ENCODE measurements at regions not wholly inside any gene's neighbourhood (a gene's known extent, or its start where the extent isn't known, plus 50 kb on each side); places are given as distances from the start of the nearest gene placed in this dataset.

GRCh38 chrX:9189286-9189685, 155.4 kb upstream of the FAM9B start:
- H3K27ac ChIP-seq, result no peak overlapping the region
- no peaks in the 10 kb centered on the region for H3K36me3 ChIP-seq (ENCODE audit: insufficient read depth in 1 of 2, low read depth in 1 of 2)
- 48 to 67% (median 61%) methylated on average over 9 of the region's 9 CpGs for WGBS, 3 donors
- peaks cover 0 to 9% (median 2%) of the 10 kb centered on the region in 3 donors for H3K27me3 ChIP-seq (ENCODE audit: insufficient read depth in 3 of 3, low read length in 2 of 3)
- ATAC-seq, result no peak
- intact Hi-C loops (cut with DNase I), result no loop called here
- H3K4me1 ChIP-seq, result no peaks in the 10 kb centered on the region
- no peak for DNase-seq
- no peak overlapping the region for H3K4me3 ChIP-seq
- TF ChIP-seq, protein P1, sequence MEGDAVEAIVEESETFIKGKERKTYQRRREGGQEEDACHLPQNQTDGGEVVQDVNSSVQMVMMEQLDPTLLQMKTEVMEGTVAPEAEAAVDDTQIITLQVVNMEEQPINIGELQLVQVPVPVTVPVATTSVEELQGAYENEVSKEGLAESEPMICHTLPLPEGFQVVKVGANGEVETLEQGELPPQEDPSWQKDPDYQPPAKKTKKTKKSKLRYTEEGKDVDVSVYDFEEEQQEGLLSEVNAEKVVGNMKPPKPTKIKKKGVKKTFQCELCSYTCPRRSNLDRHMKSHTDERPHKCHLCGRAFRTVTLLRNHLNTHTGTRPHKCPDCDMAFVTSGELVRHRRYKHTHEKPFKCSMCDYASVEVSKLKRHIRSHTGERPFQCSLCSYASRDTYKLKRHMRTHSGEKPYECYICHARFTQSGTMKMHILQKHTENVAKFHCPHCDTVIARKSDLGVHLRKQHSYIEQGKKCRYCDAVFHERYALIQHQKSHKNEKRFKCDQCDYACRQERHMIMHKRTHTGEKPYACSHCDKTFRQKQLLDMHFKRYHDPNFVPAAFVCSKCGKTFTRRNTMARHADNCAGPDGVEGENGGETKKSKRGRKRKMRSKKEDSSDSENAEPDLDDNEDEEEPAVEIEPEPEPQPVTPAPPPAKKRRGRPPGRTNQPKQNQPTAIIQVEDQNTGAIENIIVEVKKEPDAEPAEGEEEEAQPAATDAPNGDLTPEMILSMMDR (IDR thresholded peaks at IDR 0.05), result no peak
- no peaks in the 10 kb centered on the region for H3K9me3 ChIP-seq

DNA sequence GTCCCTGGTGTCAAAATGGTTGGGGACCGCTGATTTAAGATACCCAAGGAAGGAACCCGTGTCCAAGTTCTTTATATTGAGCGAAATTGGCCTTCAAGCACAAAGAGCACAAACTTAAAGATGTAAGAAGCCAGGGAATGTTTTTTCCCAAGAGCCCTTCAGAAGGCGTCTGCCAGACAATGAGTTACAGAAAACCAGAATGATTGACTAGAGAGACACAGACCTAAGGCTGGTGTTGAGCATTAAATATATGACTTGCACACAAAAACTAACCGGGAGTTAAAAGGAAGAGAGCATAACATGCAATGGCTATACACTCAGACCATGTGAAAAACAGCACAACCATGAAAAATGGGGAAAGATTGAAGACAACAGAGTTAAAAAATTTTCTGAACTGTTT, 157.5 kb upstream of the FAM9B start:
- Histone ChIP-seq H3K36me3 (ENCODE audit: insufficient read depth in 1 of 2, low read depth in 1 of 2) (no peaks in the 10 kb centered on the region), H3K9me3 (no peaks in the 10 kb centered on the region), H3K27ac (no peak overlapping the region), H3K4me1 (no peaks in the 10 kb centered on the region), H3K27me3 (ENCODE audit: insufficient read depth in 3 of 3, low read length in 2 of 3) (peaks cover 0 to 9% (median 0%) of the 10 kb centered on the region in 3 donors), H3K4me3 (no peak overlapping the region)
- TF ChIP-seq, protein P1 (IDR thresholded peaks at IDR 0.05), result no peak
- DNase-seq (no peak), ATAC-seq (no peak)
- intact Hi-C loops (cut with DNase I), result no loop called here
- 80 to 87% (median 82%) methylated on average over 5 of the region's 5 CpGs for WGBS, 3 donors

GRCh38 chrX:9195199-9195880, 161.4 kb upstream of the FAM9B start:
- intact Hi-C loops (cut with DNase I), result no loop called here
- Histone ChIP-seq H3K27me3 (ENCODE audit: insufficient read depth in 3 of 3, low read length in 2 of 3) (no peaks in the 10 kb centered on the region), H3K9me3 (no peaks in the 10 kb centered on the region), H3K4me3 (no peak overlapping the region), H3K36me3 (ENCODE audit: insufficient read depth in 1 of 2, low read depth in 1 of 2) (no peaks in the 10 kb centered on the region), H3K27ac (no peak overlapping the region), H3K4me1 (no peaks in the 10 kb centered on the region)
- TF ChIP-seq, protein P1 (IDR thresholded peaks at IDR 0.05), result no peak
- no peak for ATAC-seq
- 69 to 76% (median 70%) methylated on average over 4 of the region's 4 CpGs for WGBS, 3 donors
- no peak for DNase-seq

GRCh38 chrX:9196961-9197640, 163.2 kb upstream of the FAM9B start:
- no peak for ATAC-seq
- Histone ChIP-seq H3K27me3 (ENCODE audit: insufficient read depth in 3 of 3, low read length in 2 of 3) (no peaks in the 10 kb centered on the region), H3K9me3 (no peaks in the 10 kb centered on the region), H3K4me3 (no peak overlapping the region), H3K27ac (no peak overlapping the region), H3K4me1 (no peaks in the 10 kb centered on the region), H3K36me3 (ENCODE audit: insufficient read depth in 1 of 2, low read depth in 1 of 2) (no peaks in the 10 kb centered on the region)
- TF ChIP-seq, protein P1 (IDR thresholded peaks at IDR 0.05), result no peak
- DNase-seq, result no peak
- intact Hi-C loops (cut with DNase I), result no loop called here
- 27 to 36% (median 32%) methylated on average over 6 of the region's 6 CpGs for WGBS, 3 donors

All from psoas muscle (tissue), 7 donors.